PFSK-1 (cell line): ENCODE measurements at regions not wholly inside any gene's neighbourhood (a gene's known extent, or its start where the extent isn't known, plus 50 kb on each side); places are given as distances from the start of the nearest gene placed in this dataset.

Experiments
- POLR2AphosphoS5 ChIP-seq: IDR thresholded peaks from 2 replicates; pipeline ENCODE4 v1.6.1; 2012; ENCODE audit warnings: low read depth, mild to moderate bottlenecking, control low read depth, low read length, moderate library complexity
- REST ChIP-seq, 2 experiments: IDR thresholded peaks; 2 replicates each; pipeline versions ENCODE4 v1.6.1 to v1.8.0; 2011 to 2012; ENCODE audit warnings: low read depth in 2 of 2, low read length in 2 of 2, control low read depth in 1 of 2, inconsistent platforms in 1 of 2, mild to moderate bottlenecking in 1 of 2, moderate library complexity in 1 of 2; ENCODE audit not compliant: insufficient read depth in 1 of 2
- SIN3A ChIP-seq: IDR thresholded peaks from 2 replicates; pipeline ENCODE4 v1.6.1; 2012; ENCODE audit warnings: mild to moderate bottlenecking, low read length, moderate library complexity, borderline replicate concordance; ENCODE audit not compliant: insufficient read depth
- TAF1 ChIP-seq: IDR thresholded peaks from 2 replicates; pipeline ENCODE4 v1.6.1; 2012; ENCODE audit warnings: low read length, control low read depth, borderline replicate concordance; ENCODE audit not compliant: insufficient read depth

- TF ChIP-seq POLR2AphosphoS5 (no peak), REST (IDR thresholded peaks at IDR 0.05; ENCODE audit: insufficient read depth in 1 of 2, low read depth in 2 of 2, low read length in 2 of 2) (no peak), TAF1 (no peak), SIN3A (no peak)
Measured at GRCh38 chr12:14153803-14154202, 172.4 kb upstream of the GRIN2B start.
